ENCODE measurements at regions not wholly inside any gene's neighbourhood (a gene's known extent, or its start where the extent isn't known, plus 50 kb on each side); places are given as distances from the start of the nearest gene placed in this dataset.

GRCh38 chr5:176174345-176175025 lies 63.7 kb upstream of the SIMC1 start:
- TF ChIP-seq CTCF (IDR thresholded peaks at IDR 0.05) = no peak
- TF ChIP-seq POLR2A (IDR thresholded peaks at IDR 0.05) = no peak
- TF ChIP-seq EP300 (IDR thresholded peaks at IDR 0.05) = no peak
- TF ChIP-seq POLR2AphosphoS5 (IDR thresholded peaks at IDR 0.05) = no peak

Data from suprapubic skin (tissue), 4 donors.